ENCODE measurements at regions not wholly inside any gene's neighbourhood (a gene's known extent, or its start where the extent isn't known, plus 50 kb on each side); places are given as distances from the start of the nearest gene placed in this dataset.

- no peak for TF ChIP-seq ZNF462 (CRISPR knock-in tag; IDR thresholded peaks at IDR 0.05)
Measured at GRCh38 chr14:51564460-51564859, 87.2 kb upstream of the FRMD6 start (continued).

GRCh38 chr14:51564986-51565604, 86.6 kb upstream of the FRMD6 start:
- H3K4me3 Mint-ChIP-seq = no peak overlapping the region
- no peak overlapping the region for H3K27ac ChIP-seq (ENCODE audit: low read depth)
- H3K27ac Mint-ChIP-seq = no peak overlapping the region

More at GRCh38 chr14:51564986-51565604, 86.6 kb upstream of the FRMD6 start:
- ATAC-seq (peak; percentile 35; the same call in 1 of the 3 replicates), DNase-seq (ENCODE audit: low spot score) (no peak)
- Mint-ChIP-seq H3K36me3 (ENCODE audit: low read depth) (no peaks in the 10 kb centered on the region), H3K27me3 (ENCODE audit: insufficient read depth, low read depth, poor library complexity) (peaks cover 7% of the 10 kb centered on the region), H3K9me3 (no peaks in the 10 kb centered on the region), H3K4me1 (peaks cover 11% of the 10 kb centered on the region; the same call in 2 of the 3 replicates)
- Histone ChIP-seq H3K4me2 (no peak overlapping the region; the same call in 1 of the 2 replicates), H4K20me1 (replicated peaks; ENCODE audit: insufficient read depth) (no peaks in the 10 kb centered on the region), H3K36me3 (ENCODE audit: insufficient read depth) (no peaks in the 10 kb centered on the region; the same call in 1 of the 2 replicates), H3K4me1 (ENCODE audit: insufficient read depth) (peaks cover 9% of the 10 kb centered on the region; the same call in 1 of the 2 replicates), H3K9me2 (ENCODE audit: insufficient read depth) (0 out of 2 replicates have a peak, but pooled peaks cover 4% of the 10 kb centered on the region), H3F3A (replicated peaks; ENCODE audit: low read depth) (no peaks in the 10 kb centered on the region), H2AFZ (peak overlapping the region; percentile 52; the same call in 1 of the 2 replicates), H3K4me3 (no peak overlapping the region), H3K27me3 (ENCODE audit: insufficient read depth) (no peaks in the 10 kb centered on the region), H3K79me2 (replicated peaks; ENCODE audit: insufficient read depth) (no peaks in the 10 kb centered on the region)
- TF ChIP-seq POLR2AphosphoS5 (IDR thresholded peaks at IDR 0.05; ENCODE audit: low read depth) (no peak), CREB1 (CRISPR knock-in tag; IDR thresholded peaks at IDR 0.05; ENCODE audit: low read depth) (no peak)
